CD14-positive monocyte (primary cell): ENCODE measurements at regions not wholly inside any gene's neighbourhood (a gene's known extent, or its start where the extent isn't known, plus 50 kb on each side); places are given as distances from the start of the nearest gene placed in this dataset.
A peak's percentile ranks its signal among the peaks of the same experiment; 100 is the strongest.
"Not testable (repeated sequence)": the region's sequence is repeated elsewhere in the genome, so short reads cannot be mapped to it uniquely, and the experiment has no call there.

Experiments used
- DNase-seq, 3 donors: peaks; one replicate each; pipeline ENCODE4 v3.0.0-alpha.2; 2011 to 2022
- H2AFZ ChIP-seq: 2 replicates; pipeline ENCODE4 v1.6.0; 2012; ENCODE audit warnings: mild to moderate bottlenecking, low read depth, low read length, inconsistent platforms; ENCODE audit not compliant: insufficient read depth, poor library complexity, severe bottlenecking
- H3K27ac ChIP-seq, 2 donors: 1 replicate in 1 of 2; 2 replicates in 1 of 2; pipeline ENCODE4 v1.5.1; 2012 to 2013; ENCODE audit warnings: low read length in 2 of 2, control low read depth in 1 of 2, inconsistent platforms in 1 of 2, low read depth in 1 of 2, mild to moderate bottlenecking in 1 of 2
- H3K27me3 ChIP-seq, 2 donors: one replicate each; pipeline versions ENCODE4 v1.6.0 to v1.6.1; 2011 to 2013; ENCODE audit warnings: low read length in 2 of 2; ENCODE audit not compliant: control insufficient read depth in 2 of 2, insufficient read depth in 2 of 2
- H3K36me3 ChIP-seq, 2 donors: replicated peaks in 1 of 2; 1 replicate in 1 of 2; 2 replicates in 1 of 2; pipeline versions ENCODE4 v1.5.1 to v1.6.1; 2012 to 2013; ENCODE audit warnings: low read length in 2 of 2, control low read depth in 1 of 2, inconsistent platforms in 1 of 2, mild to moderate bottlenecking in 1 of 2; ENCODE audit not compliant: insufficient read depth in 2 of 2, control insufficient read depth in 1 of 2
- H3K4me1 ChIP-seq, 2 donors: 1 replicate in 1 of 2; 2 replicates in 1 of 2; pipeline versions ENCODE4 v1.5.1 to v1.6.1; 2012 to 2013; ENCODE audit warnings: low read length in 2 of 2, control low read depth in 1 of 2, inconsistent platforms in 1 of 2, mild to moderate bottlenecking in 1 of 2, moderate library complexity in 1 of 2; ENCODE audit not compliant: insufficient read depth in 2 of 2, control insufficient read depth in 1 of 2
- H3K4me2 ChIP-seq: replicated peaks from 2 replicates; pipeline ENCODE3; 2012; ENCODE audit warnings: low read length, moderate library complexity, mild to moderate bottlenecking; ENCODE audit not compliant: poor library complexity, severe bottlenecking; ENCODE audit errors: extremely low read depth
- H3K4me3 ChIP-seq, 3 experiments: fragments of 200-600 bp in 1 of 3; sonication (generic) in 1 of 3; replicated peaks in 1 of 3; 1 replicate in 2 of 3; 2 replicates in 1 of 3; pipeline ENCODE4 v1.5.1; 2011 to 2013; ENCODE audit warnings: low read length in 3 of 3, mild to moderate bottlenecking in 3 of 3, control low read depth in 2 of 3, low read depth in 2 of 3, inconsistent platforms in 1 of 3, moderate library complexity in 1 of 3
- H3K79me2 ChIP-seq: 2 replicates; pipeline ENCODE4 v1.6.0; 2012; ENCODE audit warnings: mild to moderate bottlenecking, control low read depth, inconsistent platforms, low read length, moderate library complexity; ENCODE audit not compliant: insufficient read depth
- H3K9ac ChIP-seq: 2 replicates; pipeline ENCODE4 v1.6.0; 2017; ENCODE audit warnings: low read length, mild to moderate bottlenecking; ENCODE audit not compliant: insufficient read depth, poor library complexity, severe bottlenecking
- H3K9me3 ChIP-seq, 2 donors: replicated peaks in 1 of 2; 1 replicate in 1 of 2; 2 replicates in 1 of 2; pipeline versions ENCODE4 v1.5.1 to v1.6.1; 2012 to 2013; ENCODE audit warnings: low read length in 2 of 2, control low read depth in 1 of 2; ENCODE audit not compliant: control insufficient read depth in 1 of 2, insufficient read depth in 1 of 2
- H4K20me1 ChIP-seq: 2 replicates; pipeline ENCODE4 v1.6.0; 2012; ENCODE audit warnings: mild to moderate bottlenecking, low read length, control low read depth, moderate library complexity; ENCODE audit not compliant: insufficient read depth
- H3K27ac Mint-ChIP-seq, 7 donors: one replicate each; pipeline ENCODE4 v1.8.0; 2020; ENCODE audit warnings: mild to moderate bottlenecking in 7 of 7, mixed read lengths in 7 of 7, moderate library complexity in 6 of 7, inconsistent platforms in 2 of 7
- H3K27me3 Mint-ChIP-seq, 3 donors: one replicate each; pipeline ENCODE4 v1.8.0; 2021 to 2022; ENCODE audit warnings: low read depth in 3 of 3, mild to moderate bottlenecking in 3 of 3, mixed read lengths in 3 of 3, moderate library complexity in 3 of 3, inconsistent platforms in 1 of 3
- H3K36me3 Mint-ChIP-seq, 2 donors: one replicate each; pipeline ENCODE4 v1.8.0; 2020; ENCODE audit warnings: mixed read lengths in 2 of 2, inconsistent platforms in 1 of 2, mild to moderate bottlenecking in 1 of 2
- H3K4me1 Mint-ChIP-seq: one replicate; pipeline ENCODE4 v1.8.0; 2020; ENCODE audit warnings: mild to moderate bottlenecking, mixed read lengths
- H3K4me3 Mint-ChIP-seq, 2 donors: one replicate each; pipeline ENCODE4 v1.8.0; 2020; ENCODE audit warnings: mild to moderate bottlenecking in 2 of 2, mixed read lengths in 2 of 2, moderate library complexity in 1 of 2
- H3K9me3 Mint-ChIP-seq, 7 donors: one replicate each; pipeline ENCODE4 v1.8.0; 2020 to 2022; ENCODE audit warnings: mixed read lengths in 7 of 7, mild to moderate bottlenecking in 6 of 7, moderate library complexity in 6 of 7, inconsistent platforms in 2 of 7
- CTCF ChIP-seq: fragments of 200-600 bp; IDR thresholded peaks from one replicate; pipeline ENCODE4 v1.8.0; 2022; ENCODE audit warnings: antibody characterized with exemption, mild to moderate bottlenecking
- WGBS: methylation state at CpG from one replicate; pipeline ENCODE4 v1.1.5; 2013; ENCODE audit warnings: missing lambda C conversion rate; ENCODE audit not compliant: insufficient coverage; 5-methylcytosine and 5-hydroxymethylcytosine counted together
- intact Hi-C, 2 donors: fragments of 100-400 bp; cut with micrococcal nuclease; formaldehyde crosslinking; loops; one replicate each; pipeline versions ENCODE4 v1.15.0 to v1.15.1; 2023

- H2AFZ ChIP-seq, H3K36me3 ChIP-seq, intact Hi-C loops, H3K4me1 ChIP-seq, H3K27me3 Mint-ChIP-seq, DNase-seq, H3K9ac ChIP-seq, H3K4me3 Mint-ChIP-seq, H3K27me3 ChIP-seq, H3K4me2 ChIP-seq, H4K20me1 ChIP-seq, H3K79me2 ChIP-seq: not testable (repeated sequence)
- Mint-ChIP-seq H3K36me3 (peaks cover 8 to 14% of the 10 kb centered on the region in 2 donors), H3K9me3 (peaks cover 27 to 56% (median 48%) of the 10 kb centered on the region in 7 donors), H3K27ac (peak overlapping the region in 2 of 7 donors; percentile 62 to 89), H3K4me1 (peaks cover 13% of the 10 kb centered on the region)
- peak overlapping the region in 1 of 2 donors; percentile 45 for H3K27ac ChIP-seq
- peak overlapping the region in 1 of 3 experiments; percentile 11 for H3K4me3 ChIP-seq
- H3K9me3 ChIP-seq = peaks cover 45 to 47% of the 10 kb centered on the region in 2 donors
- WGBS = 99% methylated on average over 5 of the region's 7 CpGs
These were observed 105.3 kb upstream of the UNC5B start for GRCh38 chr10:71107117-71107516.

GRCh38 chr10:71108042-71108441 lies 104.3 kb upstream of the UNC5B start:
- H3K4me2 ChIP-seq, H3K36me3 ChIP-seq, H2AFZ ChIP-seq, H3K79me2 ChIP-seq, H3K9ac ChIP-seq, H4K20me1 ChIP-seq, H3K27me3 ChIP-seq, H3K27me3 Mint-ChIP-seq, intact Hi-C loops, H3K4me1 ChIP-seq, H3K4me3 Mint-ChIP-seq: not testable (repeated sequence)
- Mint-ChIP-seq H3K4me1 (peaks cover 13% of the 10 kb centered on the region), H3K27ac (peak overlapping the region; percentile 61 to 86 (median 76)), H3K36me3 (peaks cover 8 to 14% of the 10 kb centered on the region in 2 donors), H3K9me3 (peaks cover 28 to 65% (median 52%) of the 10 kb centered on the region in 7 donors)
- H3K27ac ChIP-seq = peak overlapping the region in 1 of 2 donors; percentile 45
- peaks cover 45 to 47% of the 10 kb centered on the region in 2 donors for H3K9me3 ChIP-seq
- no CpG with 5 or more reads among the region's 1 CpG for WGBS
- DNase-seq = peak; percentile 60 to 80 (median 74)
- H3K4me3 ChIP-seq = peak overlapping the region in 1 of 3 experiments; percentile 8

GRCh38 chr10:71112138-71112785 lies 100.1 kb upstream of the UNC5B start:
- no peaks in the 10 kb centered on the region for H4K20me1 ChIP-seq
- no peak overlapping the region for H3K4me2 ChIP-seq
- no peak overlapping the region for H3K27ac ChIP-seq
- no CpG with 5 or more reads among the region's 2 CpGs for WGBS
- H2AFZ ChIP-seq = no peak overlapping the region
- no peaks in the 10 kb centered on the region for H3K79me2 ChIP-seq
- H3K4me1 ChIP-seq = no peaks in the 10 kb centered on the region
- intact Hi-C loops = no loop called here
- no peak for DNase-seq
- H3K36me3 Mint-ChIP-seq = peaks cover 4 to 7% of the 10 kb centered on the region in 2 donors
- H3K4me1 Mint-ChIP-seq = peaks cover 7% of the 10 kb centered on the region
- H3K27ac Mint-ChIP-seq = no peak overlapping the region
- H3K9me3 ChIP-seq = peaks cover 35 to 42% of the 10 kb centered on the region in 2 donors
- peaks cover 26 to 69% (median 51%) of the 10 kb centered on the region in 7 donors for H3K9me3 Mint-ChIP-seq
- TF ChIP-seq CTCF = no peak
- no peak overlapping the region for H3K4me3 ChIP-seq
- H3K27me3 Mint-ChIP-seq = peaks cover 0 to 2% (median 0%) of the 10 kb centered on the region in 3 donors
- H3K9ac ChIP-seq = no peak overlapping the region
- no peak overlapping the region for H3K4me3 Mint-ChIP-seq
- H3K36me3 ChIP-seq = no peaks in the 10 kb centered on the region
- H3K27me3 ChIP-seq = no peaks in the 10 kb centered on the region
